H1 (cell line): ENCODE measurements at regions not wholly inside any gene's neighbourhood (a gene's known extent, or its start where the extent isn't known, plus 50 kb on each side); places are given as distances from the start of the nearest gene placed in this dataset.
A peak's percentile ranks its signal among the peaks of the same experiment; 100 is the strongest.

Source experiments
- BCL11A ChIP-seq, 2 experiments: IDR thresholded peaks; one replicate each; pipeline ENCODE4 v1.6.1; 2011; ENCODE audit warnings: low read depth in 2 of 2, low read length in 2 of 2, mild to moderate bottlenecking in 2 of 2
- EP300 ChIP-seq, 2 experiments: IDR thresholded peaks; 1 replicate in 1 of 2; 2 replicates in 1 of 2; pipeline ENCODE4 v1.6.1; 2011 to 2012; ENCODE audit warnings: low read depth in 2 of 2, low read length in 2 of 2, mild to moderate bottlenecking in 2 of 2, borderline replicate concordance in 1 of 2, inconsistent platforms in 1 of 2, moderate library complexity in 1 of 2
- GABPA ChIP-seq: IDR thresholded peaks from 2 replicates; pipeline ENCODE4 v1.6.1; 2011; ENCODE audit warnings: mild to moderate bottlenecking, low read length, moderate library complexity, borderline replicate concordance; ENCODE audit not compliant: insufficient read depth
- JUND ChIP-seq: IDR thresholded peaks from 2 replicates; pipeline ENCODE4 v1.6.1; 2011; ENCODE audit warnings: mild to moderate bottlenecking, improper control_type of control experiment, low read length
- NRF1 ChIP-seq: IDR thresholded peaks from 2 replicates; pipeline ENCODE4 v1.6.1; 2011; ENCODE audit warnings: mild to moderate bottlenecking, low read depth, low read length, improper control_type of control experiment
- RAD21 ChIP-seq, 2 experiments: IDR thresholded peaks in 1 of 2; conservative IDR thresholded peaks in 1 of 2; 2 replicates each; pipeline ENCODE4 v1.6.1; 2011; ENCODE audit warnings: low read depth in 2 of 2, low read length in 2 of 2, improper control_type of control experiment in 1 of 2, inconsistent platforms in 1 of 2, mild to moderate bottlenecking in 1 of 2, moderate library complexity in 1 of 2
- SIX5 ChIP-seq: IDR thresholded peaks from 2 replicates; pipeline ENCODE4 v1.6.1; 2011; ENCODE audit warnings: mild to moderate bottlenecking, low read depth, low read length
- TF ChIP-seq, protein P1 (sequence below): fragments of 300-600 bp; sonication (generic); IDR thresholded peaks from 2 replicates; pipeline ENCODE4 v1.7.1; 2012; ENCODE audit warnings: low read length, moderate library complexity, mild to moderate bottlenecking, inconsistent platforms; ENCODE audit not compliant: insufficient replicate concordance

DNA sequence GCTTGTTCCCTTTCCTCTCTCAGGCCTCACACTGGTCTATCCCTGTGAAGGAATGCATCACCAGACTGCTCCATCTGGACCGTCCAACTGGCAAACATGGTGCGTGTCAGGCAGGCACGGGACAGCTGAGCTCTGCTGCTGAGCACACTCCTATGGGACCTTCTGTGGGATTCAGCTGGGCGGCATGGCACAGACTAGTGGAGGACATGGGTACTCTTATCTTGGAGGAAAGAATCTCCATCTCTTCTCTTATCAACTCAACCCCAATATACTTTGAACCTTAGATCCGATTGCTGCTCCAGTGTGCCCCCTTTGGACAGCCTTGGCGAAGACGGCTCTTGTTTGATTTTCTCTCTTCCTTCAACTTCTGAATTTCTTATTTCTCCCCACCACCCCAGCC, 593.6 kb downstream of the ETS1 start (continued):
- TF ChIP-seq, protein P1, sequence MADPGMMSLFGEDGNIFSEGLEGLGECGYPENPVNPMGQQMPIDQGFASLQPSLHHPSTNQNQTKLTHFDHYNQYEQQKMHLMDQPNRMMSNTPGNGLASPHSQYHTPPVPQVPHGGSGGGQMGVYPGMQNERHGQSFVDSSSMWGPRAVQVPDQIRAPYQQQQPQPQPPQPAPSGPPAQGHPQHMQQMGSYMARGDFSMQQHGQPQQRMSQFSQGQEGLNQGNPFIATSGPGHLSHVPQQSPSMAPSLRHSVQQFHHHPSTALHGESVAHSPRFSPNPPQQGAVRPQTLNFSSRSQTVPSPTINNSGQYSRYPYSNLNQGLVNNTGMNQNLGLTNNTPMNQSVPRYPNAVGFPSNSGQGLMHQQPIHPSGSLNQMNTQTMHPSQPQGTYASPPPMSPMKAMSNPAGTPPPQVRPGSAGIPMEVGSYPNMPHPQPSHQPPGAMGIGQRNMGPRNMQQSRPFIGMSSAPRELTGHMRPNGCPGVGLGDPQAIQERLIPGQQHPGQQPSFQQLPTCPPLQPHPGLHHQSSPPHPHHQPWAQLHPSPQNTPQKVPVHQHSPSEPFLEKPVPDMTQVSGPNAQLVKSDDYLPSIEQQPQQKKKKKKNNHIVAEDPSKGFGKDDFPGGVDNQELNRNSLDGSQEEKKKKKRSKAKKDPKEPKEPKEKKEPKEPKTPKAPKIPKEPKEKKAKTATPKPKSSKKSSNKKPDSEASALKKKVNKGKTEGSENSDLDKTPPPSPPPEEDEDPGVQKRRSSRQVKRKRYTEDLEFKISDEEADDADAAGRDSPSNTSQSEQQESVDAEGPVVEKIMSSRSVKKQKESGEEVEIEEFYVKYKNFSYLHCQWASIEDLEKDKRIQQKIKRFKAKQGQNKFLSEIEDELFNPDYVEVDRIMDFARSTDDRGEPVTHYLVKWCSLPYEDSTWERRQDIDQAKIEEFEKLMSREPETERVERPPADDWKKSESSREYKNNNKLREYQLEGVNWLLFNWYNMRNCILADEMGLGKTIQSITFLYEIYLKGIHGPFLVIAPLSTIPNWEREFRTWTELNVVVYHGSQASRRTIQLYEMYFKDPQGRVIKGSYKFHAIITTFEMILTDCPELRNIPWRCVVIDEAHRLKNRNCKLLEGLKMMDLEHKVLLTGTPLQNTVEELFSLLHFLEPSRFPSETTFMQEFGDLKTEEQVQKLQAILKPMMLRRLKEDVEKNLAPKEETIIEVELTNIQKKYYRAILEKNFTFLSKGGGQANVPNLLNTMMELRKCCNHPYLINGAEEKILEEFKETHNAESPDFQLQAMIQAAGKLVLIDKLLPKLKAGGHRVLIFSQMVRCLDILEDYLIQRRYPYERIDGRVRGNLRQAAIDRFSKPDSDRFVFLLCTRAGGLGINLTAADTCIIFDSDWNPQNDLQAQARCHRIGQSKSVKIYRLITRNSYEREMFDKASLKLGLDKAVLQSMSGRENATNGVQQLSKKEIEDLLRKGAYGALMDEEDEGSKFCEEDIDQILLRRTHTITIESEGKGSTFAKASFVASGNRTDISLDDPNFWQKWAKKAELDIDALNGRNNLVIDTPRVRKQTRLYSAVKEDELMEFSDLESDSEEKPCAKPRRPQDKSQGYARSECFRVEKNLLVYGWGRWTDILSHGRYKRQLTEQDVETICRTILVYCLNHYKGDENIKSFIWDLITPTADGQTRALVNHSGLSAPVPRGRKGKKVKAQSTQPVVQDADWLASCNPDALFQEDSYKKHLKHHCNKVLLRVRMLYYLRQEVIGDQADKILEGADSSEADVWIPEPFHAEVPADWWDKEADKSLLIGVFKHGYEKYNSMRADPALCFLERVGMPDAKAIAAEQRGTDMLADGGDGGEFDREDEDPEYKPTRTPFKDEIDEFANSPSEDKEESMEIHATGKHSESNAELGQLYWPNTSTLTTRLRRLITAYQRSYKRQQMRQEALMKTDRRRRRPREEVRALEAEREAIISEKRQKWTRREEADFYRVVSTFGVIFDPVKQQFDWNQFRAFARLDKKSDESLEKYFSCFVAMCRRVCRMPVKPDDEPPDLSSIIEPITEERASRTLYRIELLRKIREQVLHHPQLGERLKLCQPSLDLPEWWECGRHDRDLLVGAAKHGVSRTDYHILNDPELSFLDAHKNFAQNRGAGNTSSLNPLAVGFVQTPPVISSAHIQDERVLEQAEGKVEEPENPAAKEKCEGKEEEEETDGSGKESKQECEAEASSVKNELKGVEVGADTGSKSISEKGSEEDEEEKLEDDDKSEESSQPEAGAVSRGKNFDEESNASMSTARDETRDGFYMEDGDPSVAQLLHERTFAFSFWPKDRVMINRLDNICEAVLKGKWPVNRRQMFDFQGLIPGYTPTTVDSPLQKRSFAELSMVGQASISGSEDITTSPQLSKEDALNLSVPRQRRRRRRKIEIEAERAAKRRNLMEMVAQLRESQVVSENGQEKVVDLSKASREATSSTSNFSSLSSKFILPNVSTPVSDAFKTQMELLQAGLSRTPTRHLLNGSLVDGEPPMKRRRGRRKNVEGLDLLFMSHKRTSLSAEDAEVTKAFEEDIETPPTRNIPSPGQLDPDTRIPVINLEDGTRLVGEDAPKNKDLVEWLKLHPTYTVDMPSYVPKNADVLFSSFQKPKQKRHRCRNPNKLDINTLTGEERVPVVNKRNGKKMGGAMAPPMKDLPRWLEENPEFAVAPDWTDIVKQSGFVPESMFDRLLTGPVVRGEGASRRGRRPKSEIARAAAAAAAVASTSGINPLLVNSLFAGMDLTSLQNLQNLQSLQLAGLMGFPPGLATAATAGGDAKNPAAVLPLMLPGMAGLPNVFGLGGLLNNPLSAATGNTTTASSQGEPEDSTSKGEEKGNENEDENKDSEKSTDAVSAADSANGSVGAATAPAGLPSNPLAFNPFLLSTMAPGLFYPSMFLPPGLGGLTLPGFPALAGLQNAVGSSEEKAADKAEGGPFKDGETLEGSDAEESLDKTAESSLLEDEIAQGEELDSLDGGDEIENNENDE: no peak
- TF ChIP-seq JUND (no peak), GABPA (no peak), SIX5 (no peak), NRF1 (no peak), RAD21 (IDR thresholded peaks at IDR 0.05 in 1 of 2, conservative IDR thresholded peaks at IDR 0.05 in 1 of 2; ENCODE audit: low read depth in 2 of 2, low read length in 2 of 2) (peak; percentile 51 to 64; a peak in 3 of 4 replicates), EP300 (IDR thresholded peaks at IDR 0.05; ENCODE audit: borderline replicate concordance in 1 of 2, low read depth in 2 of 2, low read length in 2 of 2) (no peak), BCL11A (IDR thresholded peaks at IDR 0.05; ENCODE audit: low read depth in 2 of 2, low read length in 2 of 2) (no peak)
